KOPT-K1 (cell line): ENCODE measurements at regions not wholly inside any gene's neighbourhood (a gene's known extent, or its start where the extent isn't known, plus 50 kb on each side); places are given as distances from the start of the nearest gene placed in this dataset.

Experiments used
- H3K27ac ChIP-seq: fragments of 200-600 bp; sonication (generic); 2 replicates; pipeline ENCODE4 v1.5.1; 2016; ENCODE audit warnings: antibody characterized with exemption, mild to moderate bottlenecking, low read depth, low read length; ENCODE audit not compliant: poor library complexity, severe bottlenecking
- H3K36me3 ChIP-seq: fragments of 200-600 bp; sonication (generic); 2 replicates; pipeline ENCODE4 v1.5.1; 2017; ENCODE audit warnings: antibody characterized with exemption, mild to moderate bottlenecking, low read length, moderate library complexity; ENCODE audit not compliant: insufficient read depth
- H3K9me3 ChIP-seq: fragments of 200-600 bp; sonication (generic); 2 replicates; pipeline ENCODE4 v1.5.1; 2017; ENCODE audit warnings: antibody characterized with exemption, low read length, mild to moderate bottlenecking; ENCODE audit not compliant: insufficient read depth, poor library complexity, severe bottlenecking

GRCh38 chr4:53764761-53765490, 173.6 kb upstream of the LNX1 start:
- Histone ChIP-seq H3K36me3 (no peaks in the 10 kb centered on the region), H3K27ac (no peak overlapping the region), H3K9me3 (no peaks in the 10 kb centered on the region)

GRCh38 chr4:53763813-53764597, 172.7 kb upstream of the LNX1 start:
- Histone ChIP-seq H3K9me3 (no peaks in the 10 kb centered on the region), H3K36me3 (no peaks in the 10 kb centered on the region), H3K27ac (no peak overlapping the region)

GRCh38 chr4:53755656-53756055, 164.4 kb upstream of the LNX1 start:
- H3K27ac ChIP-seq, result no peak overlapping the region
- peaks cover 4% of the 10 kb centered on the region for H3K9me3 ChIP-seq
- no peaks in the 10 kb centered on the region for H3K36me3 ChIP-seq

- no peaks in the 10 kb centered on the region for H3K36me3 ChIP-seq
- H3K27ac ChIP-seq, result no peak overlapping the region
- H3K9me3 ChIP-seq, result peaks cover 4% of the 10 kb centered on the region
These were observed 160.8 kb upstream of the LNX1 start for GRCh38 chr4:53752124-53752523.

- Histone ChIP-seq H3K27ac (no peak overlapping the region), H3K9me3 (no peaks in the 10 kb centered on the region)
These were observed 157.1 kb upstream of the LNX1 start for GRCh38 chr4:53748328-53748772.

GRCh38 chr4:53747401-53747800, 156.1 kb upstream of the LNX1 start:
- Histone ChIP-seq H3K36me3 (no peaks in the 10 kb centered on the region), H3K27ac (no peak overlapping the region)

More at GRCh38 chr4:53748328-53748772, 157.1 kb upstream of the LNX1 start:
- H3K36me3 ChIP-seq, result no peaks in the 10 kb centered on the region

GRCh38 chr4:53744446-53745160, 153.3 kb upstream of the LNX1 start:
- no peak overlapping the region for H3K27ac ChIP-seq
- no peaks in the 10 kb centered on the region for H3K9me3 ChIP-seq

More at GRCh38 chr4:53747401-53747800, 156.1 kb upstream of the LNX1 start:
- no peaks in the 10 kb centered on the region for H3K9me3 ChIP-seq

GRCh38 chr4:53734584-53735353, 143.5 kb upstream of the LNX1 start:
- H3K9me3 ChIP-seq, result no peaks in the 10 kb centered on the region
- no peaks in the 10 kb centered on the region for H3K36me3 ChIP-seq
- no peak overlapping the region for H3K27ac ChIP-seq

More at GRCh38 chr4:53744446-53745160, 153.3 kb upstream of the LNX1 start:
- no peaks in the 10 kb centered on the region for H3K36me3 ChIP-seq

- Histone ChIP-seq H3K36me3 (no peaks in the 10 kb centered on the region), H3K9me3 (no peaks in the 10 kb centered on the region), H3K27ac (no peak overlapping the region)
These were observed 142.9 kb upstream of the LNX1 start for GRCh38 chr4:53734182-53734581.

- no peaks in the 10 kb centered on the region for H3K9me3 ChIP-seq
- no peaks in the 10 kb centered on the region for H3K36me3 ChIP-seq
- no peak overlapping the region for H3K27ac ChIP-seq
These were observed 141.4 kb upstream of the LNX1 start for GRCh38 chr4:53732661-53733060.

GRCh38 chr4:53730031-53730805, 138.9 kb upstream of the LNX1 start:
- Histone ChIP-seq H3K9me3 (no peaks in the 10 kb centered on the region), H3K27ac (no peak overlapping the region), H3K36me3 (no peaks in the 10 kb centered on the region)

- Histone ChIP-seq H3K27ac (no peak overlapping the region), H3K9me3 (no peaks in the 10 kb centered on the region), H3K36me3 (no peaks in the 10 kb centered on the region)
These were observed 130.8 kb upstream of the LNX1 start for GRCh38 chr4:53722110-53722509.

GRCh38 chr4:53721263-53721662, 130.0 kb upstream of the LNX1 start:
- Histone ChIP-seq H3K36me3 (no peaks in the 10 kb centered on the region), H3K27ac (no peak overlapping the region), H3K9me3 (no peaks in the 10 kb centered on the region)

- Histone ChIP-seq H3K36me3 (no peaks in the 10 kb centered on the region), H3K9me3 (no peaks in the 10 kb centered on the region), H3K27ac (no peak overlapping the region)
These were observed 129.5 kb upstream of the LNX1 start for GRCh38 chr4:53720776-53721175.
